Activated B cell treated with CpG ODN at 0.5 μM for 24 hours (primary cell): ENCODE measurements at regions not wholly inside any gene's neighbourhood (a gene's known extent, or its start where the extent isn't known, plus 50 kb on each side); places are given as distances from the start of the nearest gene placed in this dataset.
"Not testable (repeated sequence)": the region's sequence is repeated elsewhere in the genome, so short reads cannot be mapped to it uniquely, and the experiment has no call there.

Experiments
- ATAC-seq: fragments of 200-7000 bp; cut with Tn5 transposase; one replicate; pipeline ENCODE4 v1.10.0; 2021; ENCODE audit warnings: low read depth, mild to moderate bottlenecking, moderate library complexity
- CTCF ChIA-PET: fragments of 350-600 bp; sonication (Branson Sonifier 250); formaldehyde crosslinking; loops from one replicate; lab custom pipeline; 2021; ENCODE audit warnings: antibody characterized with exemption; lab: Charles Lee
- POLR2A ChIA-PET: fragments of 350-600 bp; sonication (Branson Sonifier 250); formaldehyde crosslinking; loops from one replicate; lab custom pipeline; 2021; ENCODE audit warnings: antibody characterized with exemption; lab: Charles Lee
- DNase-seq: peaks from one replicate; pipeline ENCODE4 v3.0.0; 2022
- H3K27ac Mint-ChIP-seq: one replicate; pipeline ENCODE4 v1.8.0; 2020; ENCODE audit warnings: mixed read lengths
- H3K27me3 Mint-ChIP-seq: one replicate; pipeline ENCODE4 v1.8.0; 2021; ENCODE audit warnings: mixed read lengths
- H3K36me3 Mint-ChIP-seq: one replicate; pipeline ENCODE4 v1.8.0; 2021; ENCODE audit warnings: low read depth, mixed read lengths
- H3K4me1 Mint-ChIP-seq: one replicate; pipeline ENCODE4 v1.8.0; 2021; ENCODE audit warnings: mixed read lengths
- H3K4me3 Mint-ChIP-seq: one replicate; pipeline ENCODE4 v1.8.0; 2020; ENCODE audit warnings: mild to moderate bottlenecking, mixed read lengths
- H3K9me3 Mint-ChIP-seq: one replicate; pipeline ENCODE4 v1.8.0; 2020; ENCODE audit warnings: mixed read lengths
- CTCF ChIP-seq: fragments of 200-600 bp; IDR thresholded peaks from one replicate; pipeline ENCODE4 v1.8.0; 2022; ENCODE audit warnings: antibody characterized with exemption, mild to moderate bottlenecking
- intact Hi-C: fragments of 100-400 bp; cut with micrococcal nuclease; formaldehyde crosslinking; loops from one replicate; pipeline ENCODE4 v1.15.1; 2024

- H3K9me3 Mint-ChIP-seq: no peaks in the 10 kb centered on the region
- no peak for ATAC-seq
- no peak overlapping the region for H3K4me3 Mint-ChIP-seq
- H3K36me3 Mint-ChIP-seq: no peaks in the 10 kb centered on the region
- TF ChIP-seq CTCF: no peak
- H3K4me1 Mint-ChIP-seq: no peaks in the 10 kb centered on the region
- ChIA-PET CTCF (no interaction called here), POLR2A (no interaction called here)
- DNase-seq: no peak
- no peaks in the 10 kb centered on the region for H3K27me3 Mint-ChIP-seq
- no peak overlapping the region for H3K27ac Mint-ChIP-seq
- intact Hi-C loops: no loop called here
Measured at GRCh38 chr5:164145458-164145857, 640.0 kb downstream of the MAT2B start.

- no peaks in the 10 kb centered on the region for H3K36me3 Mint-ChIP-seq
- no peak for TF ChIP-seq CTCF
- POLR2A ChIA-PET: no interaction called here
- DNase-seq (no peak), ATAC-seq (no peak)
- no peak overlapping the region for H3K27ac Mint-ChIP-seq
- no peaks in the 10 kb centered on the region for H3K4me1 Mint-ChIP-seq
- H3K9me3 Mint-ChIP-seq: no peaks in the 10 kb centered on the region
- no peak overlapping the region for H3K4me3 Mint-ChIP-seq
- intact Hi-C loops: no loop called here
- no peaks in the 10 kb centered on the region for H3K27me3 Mint-ChIP-seq
- CTCF ChIA-PET: no interaction called here
Measured at GRCh38 chr5:164146223-164146622, 640.8 kb downstream of the MAT2B start.

- peaks cover 3% of the 10 kb centered on the region for H3K9me3 Mint-ChIP-seq
Measured at GRCh38 chr5:164148292-164148691, 642.9 kb downstream of the MAT2B start.

GRCh38 chr5:164152539-164152938 is 647.1 kb downstream of the MAT2B start:
- intact Hi-C loops: loop anchor here (5.0 kb wide), 1 partner anchor 340 kb away; no protein-coding TSS in a partner anchor
- not testable (repeated sequence) for H3K4me1 Mint-ChIP-seq, ATAC-seq

More at GRCh38 chr5:164148292-164148691, 642.9 kb downstream of the MAT2B start:
- Mint-ChIP-seq H3K36me3 (no peaks in the 10 kb centered on the region), H3K4me1 (no peaks in the 10 kb centered on the region), H3K27ac (no peak overlapping the region), H3K27me3 (no peaks in the 10 kb centered on the region), H3K4me3 (no peak overlapping the region)
- intact Hi-C loops: no loop called here
- CTCF ChIA-PET: no interaction called here
- no peak for ATAC-seq
- no peak for DNase-seq
- no peak for TF ChIP-seq CTCF
- POLR2A ChIA-PET: no interaction called here

GRCh38 chr5:164153469-164154172 is 648.2 kb downstream of the MAT2B start:
- Mint-ChIP-seq H3K27ac (no peak overlapping the region), H3K36me3 (no peaks in the 10 kb centered on the region), H3K27me3 (no peaks in the 10 kb centered on the region), H3K4me1 (no peaks in the 10 kb centered on the region), H3K9me3 (peaks cover 3% of the 10 kb centered on the region), H3K4me3 (no peak overlapping the region)
- ATAC-seq (no peak), DNase-seq (no peak)
- ChIA-PET POLR2A (no interaction called here), CTCF (no interaction called here)
- intact Hi-C loops: loop anchor here (5.0 kb wide), 1 partner anchor 341 kb away; no protein-coding TSS in a partner anchor
- TF ChIP-seq CTCF: no peak

More at GRCh38 chr5:164152539-164152938, 647.1 kb downstream of the MAT2B start:
- H3K36me3 Mint-ChIP-seq, H3K27ac Mint-ChIP-seq, H3K9me3 Mint-ChIP-seq, H3K27me3 Mint-ChIP-seq, H3K4me3 Mint-ChIP-seq, DNase-seq, POLR2A ChIA-PET, CTCF ChIA-PET: not testable (repeated sequence)
